ENCODE measurements at regions not wholly inside any gene's neighbourhood (a gene's known extent, or its start where the extent isn't known, plus 50 kb on each side); places are given as distances from the start of the nearest gene placed in this dataset.

GRCh38 chr13:40469581-40470310, 196.7 kb downstream of the FOXO1 start:
- TF ChIP-seq CTCF (IDR thresholded peaks at IDR 0.05; ENCODE audit: poor library complexity, severe bottlenecking): no peak

GRCh38 chr13:40470660-40471059, 195.8 kb downstream of the FOXO1 start:
- ATAC-seq (ENCODE audit: low read depth) (no peak), DNase-seq (ENCODE audit: low spot score) (no peak)
- TF ChIP-seq CTCF (IDR thresholded peaks at IDR 0.05; ENCODE audit: poor library complexity, severe bottlenecking): no peak

More at GRCh38 chr13:40469581-40470310, 196.7 kb downstream of the FOXO1 start:
- Histone ChIP-seq H3K27me3 (ENCODE audit: insufficient read depth, poor library complexity, severe bottlenecking) (no peaks in the 10 kb centered on the region), H3K36me3 (ENCODE audit: low read depth) (no peaks in the 10 kb centered on the region), H3K9me3 (ENCODE audit: severe bottlenecking) (no peaks in the 10 kb centered on the region), H3K4me3 (ENCODE audit: severe bottlenecking) (no peak overlapping the region), H3K4me1 (ENCODE audit: insufficient read depth, poor library complexity, severe bottlenecking) (peaks cover 4% of the 10 kb centered on the region), H3K27ac (ENCODE audit: poor library complexity, severe bottlenecking) (no peak overlapping the region)
- no peak for DNase-seq (ENCODE audit: low spot score)
- no peak for ATAC-seq (ENCODE audit: low read depth)

GRCh38 chr13:40471076-40471475, 195.4 kb downstream of the FOXO1 start:
- H3K4me3 ChIP-seq (ENCODE audit: severe bottlenecking): no peak overlapping the region
- H3K4me1 ChIP-seq (ENCODE audit: insufficient read depth, poor library complexity, severe bottlenecking): no peaks in the 10 kb centered on the region
- H3K9me3 ChIP-seq (ENCODE audit: severe bottlenecking): no peaks in the 10 kb centered on the region
- DNase-seq (ENCODE audit: low spot score) (no peak), ATAC-seq (ENCODE audit: low read depth) (no peak)
- TF ChIP-seq CTCF (IDR thresholded peaks at IDR 0.05; ENCODE audit: poor library complexity, severe bottlenecking): no peak
- H3K27ac ChIP-seq (ENCODE audit: poor library complexity, severe bottlenecking): no peak overlapping the region
- no peaks in the 10 kb centered on the region for H3K36me3 ChIP-seq (ENCODE audit: low read depth)
- no peaks in the 10 kb centered on the region for H3K27me3 ChIP-seq (ENCODE audit: insufficient read depth, poor library complexity, severe bottlenecking)

More at GRCh38 chr13:40470660-40471059, 195.8 kb downstream of the FOXO1 start:
- H3K27ac ChIP-seq (ENCODE audit: poor library complexity, severe bottlenecking): no peak overlapping the region
- H3K4me3 ChIP-seq (ENCODE audit: severe bottlenecking): no peak overlapping the region
- H3K4me1 ChIP-seq (ENCODE audit: insufficient read depth, poor library complexity, severe bottlenecking): no peaks in the 10 kb centered on the region
- H3K9me3 ChIP-seq (ENCODE audit: severe bottlenecking): no peaks in the 10 kb centered on the region
- no peaks in the 10 kb centered on the region for H3K27me3 ChIP-seq (ENCODE audit: insufficient read depth, poor library complexity, severe bottlenecking)
- H3K36me3 ChIP-seq (ENCODE audit: low read depth): no peaks in the 10 kb centered on the region

- TF ChIP-seq CTCF (IDR thresholded peaks at IDR 0.05; ENCODE audit: poor library complexity, severe bottlenecking): no peak
- ATAC-seq (ENCODE audit: low read depth) (no peak), DNase-seq (ENCODE audit: low spot score) (no peak)
- no peaks in the 10 kb centered on the region for H3K27me3 ChIP-seq (ENCODE audit: insufficient read depth, poor library complexity, severe bottlenecking)
- H3K4me3 ChIP-seq (ENCODE audit: severe bottlenecking): no peak overlapping the region
- no peak overlapping the region for H3K27ac ChIP-seq (ENCODE audit: poor library complexity, severe bottlenecking)
- H3K9me3 ChIP-seq (ENCODE audit: severe bottlenecking): no peaks in the 10 kb centered on the region
- no peaks in the 10 kb centered on the region for H3K36me3 ChIP-seq (ENCODE audit: low read depth)
- no peaks in the 10 kb centered on the region for H3K4me1 ChIP-seq (ENCODE audit: insufficient read depth, poor library complexity, severe bottlenecking)
Observed at GRCh38 chr13:40471911-40472310, 194.5 kb downstream of the FOXO1 start.

Data from RWPE2 (cell line).